ENCODE measurements at regions not wholly inside any gene's neighbourhood (a gene's known extent, or its start where the extent isn't known, plus 50 kb on each side); places are given as distances from the start of the nearest gene placed in this dataset.

DNA sequence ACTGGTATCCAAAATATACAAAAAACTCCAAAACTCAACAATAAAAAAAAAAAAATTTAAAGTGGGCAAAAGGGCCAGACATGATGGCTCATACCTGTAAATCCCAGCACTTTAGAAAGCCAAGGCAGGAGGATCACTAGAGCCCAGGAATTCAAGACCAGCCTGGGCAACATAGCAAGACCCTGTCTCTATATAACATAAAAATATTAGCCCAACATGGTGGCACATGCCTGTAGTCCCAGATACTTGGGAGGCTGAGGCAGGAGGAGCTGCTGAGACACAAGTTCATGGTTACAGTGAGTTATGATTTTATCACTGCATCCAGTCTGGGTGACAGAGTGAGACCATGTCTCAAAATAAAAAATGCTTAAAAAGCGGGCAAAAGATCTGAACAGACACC lies 121.0 kb upstream of the BEND6 start:
- Histone ChIP-seq H3K79me2 (ENCODE audit: insufficient read depth, low read length) (peaks cover 96% of the 10 kb centered on the region), H3K27ac (ENCODE audit: low read depth, low read length) (no peak overlapping the region), H3K36me3 (ENCODE audit: insufficient read depth, low read length) (no peaks in the 10 kb centered on the region), H3K4me3 (ENCODE audit: insufficient read depth, low read length) (no peak overlapping the region), H3K9me3 (ENCODE audit: low read depth, low read length) (no peaks in the 10 kb centered on the region), H4K20me1 (ENCODE audit: insufficient read depth, low read length) (peaks cover 25% of the 10 kb centered on the region), H2AFZ (ENCODE audit: low read length) (no peak overlapping the region), H3K4me2 (ENCODE audit: insufficient read depth, low read length) (no peak overlapping the region), H3K4me1 (ENCODE audit: insufficient read depth, low read length) (peaks cover 5% of the 10 kb centered on the region), H3K27me3 (ENCODE audit: insufficient read depth, low read length) (no peaks in the 10 kb centered on the region)
- TF ChIP-seq, protein P1, sequence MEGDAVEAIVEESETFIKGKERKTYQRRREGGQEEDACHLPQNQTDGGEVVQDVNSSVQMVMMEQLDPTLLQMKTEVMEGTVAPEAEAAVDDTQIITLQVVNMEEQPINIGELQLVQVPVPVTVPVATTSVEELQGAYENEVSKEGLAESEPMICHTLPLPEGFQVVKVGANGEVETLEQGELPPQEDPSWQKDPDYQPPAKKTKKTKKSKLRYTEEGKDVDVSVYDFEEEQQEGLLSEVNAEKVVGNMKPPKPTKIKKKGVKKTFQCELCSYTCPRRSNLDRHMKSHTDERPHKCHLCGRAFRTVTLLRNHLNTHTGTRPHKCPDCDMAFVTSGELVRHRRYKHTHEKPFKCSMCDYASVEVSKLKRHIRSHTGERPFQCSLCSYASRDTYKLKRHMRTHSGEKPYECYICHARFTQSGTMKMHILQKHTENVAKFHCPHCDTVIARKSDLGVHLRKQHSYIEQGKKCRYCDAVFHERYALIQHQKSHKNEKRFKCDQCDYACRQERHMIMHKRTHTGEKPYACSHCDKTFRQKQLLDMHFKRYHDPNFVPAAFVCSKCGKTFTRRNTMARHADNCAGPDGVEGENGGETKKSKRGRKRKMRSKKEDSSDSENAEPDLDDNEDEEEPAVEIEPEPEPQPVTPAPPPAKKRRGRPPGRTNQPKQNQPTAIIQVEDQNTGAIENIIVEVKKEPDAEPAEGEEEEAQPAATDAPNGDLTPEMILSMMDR (IDR thresholded peaks at IDR 0.05; ENCODE audit: extremely low read depth, low read depth, low read length): no peak
- no peak for DNase-seq (ENCODE audit: insufficient read length, low spot score, missing footprints)

DNA sequence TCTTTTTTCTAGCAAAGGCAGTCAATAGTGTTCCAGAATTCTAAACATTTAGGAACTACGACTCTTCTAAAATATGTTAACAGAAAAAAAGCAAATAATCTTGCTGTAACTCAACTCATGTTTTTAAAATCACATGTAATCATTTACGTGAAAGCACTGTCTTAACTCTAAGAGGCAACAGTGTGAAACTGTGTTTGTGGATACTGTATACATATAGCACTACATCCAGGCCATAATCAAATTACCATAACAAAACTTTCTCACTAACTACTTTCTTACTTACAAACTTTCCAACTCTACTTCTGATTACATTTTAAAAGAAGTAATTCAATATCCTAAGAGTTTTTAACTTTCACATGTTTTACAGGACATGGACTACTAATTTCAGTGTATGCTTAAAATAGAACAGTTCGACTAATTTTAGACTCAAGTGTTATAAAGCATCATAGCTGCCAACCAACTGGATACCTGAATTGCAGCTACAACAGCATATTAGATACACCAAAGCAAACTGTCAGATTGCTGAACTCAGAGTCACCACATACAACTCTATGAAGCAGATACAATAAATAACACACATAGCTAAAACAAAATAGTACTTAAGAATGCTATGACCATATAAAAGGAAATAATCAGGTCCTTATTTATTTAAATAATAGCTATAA lies 121.6 kb upstream of the BEND6 start:
- H3K4me3 ChIP-seq (ENCODE audit: insufficient read depth, low read length): no peak overlapping the region
- H3K36me3 ChIP-seq (ENCODE audit: insufficient read depth, low read length): no peaks in the 10 kb centered on the region
- H4K20me1 ChIP-seq (ENCODE audit: insufficient read depth, low read length): peaks cover 29% of the 10 kb centered on the region
- no peaks in the 10 kb centered on the region for H3K9me3 ChIP-seq (ENCODE audit: low read depth, low read length)
- H2AFZ ChIP-seq (ENCODE audit: low read length): no peak overlapping the region
- H3K79me2 ChIP-seq (ENCODE audit: insufficient read depth, low read length): peaks cover 96% of the 10 kb centered on the region
- no peak overlapping the region for H3K27ac ChIP-seq (ENCODE audit: low read depth, low read length)
- H3K4me2 ChIP-seq (ENCODE audit: insufficient read depth, low read length): no peak overlapping the region
- TF ChIP-seq, protein P1 (IDR thresholded peaks at IDR 0.05; ENCODE audit: extremely low read depth, low read depth, low read length): no peak
- H3K27me3 ChIP-seq (ENCODE audit: insufficient read depth, low read length): no peaks in the 10 kb centered on the region
- DNase-seq (ENCODE audit: insufficient read length, low spot score, missing footprints): no peak
- peaks cover 4% of the 10 kb centered on the region for H3K4me1 ChIP-seq (ENCODE audit: insufficient read depth, low read length)

DNA sequence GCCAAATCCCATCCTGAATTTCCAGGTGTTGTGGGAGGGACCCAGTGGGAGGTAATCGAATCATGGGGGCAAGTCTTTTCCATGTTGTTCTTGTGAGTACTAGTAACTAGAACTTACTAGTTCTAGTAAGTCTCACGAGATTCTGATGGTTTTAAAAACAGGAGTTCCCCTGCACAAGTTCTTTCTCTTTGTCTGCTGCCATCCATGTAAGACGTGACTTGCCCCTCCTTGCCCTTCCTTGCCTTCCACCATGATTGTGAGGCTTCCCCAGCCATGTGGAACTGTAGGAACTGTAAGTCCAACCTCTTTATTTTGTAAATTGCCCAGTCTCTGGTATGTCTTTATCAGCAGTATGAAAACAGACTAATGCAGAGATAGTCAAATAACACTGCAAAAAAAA lies 122.7 kb upstream of the BEND6 start:
- DNase-seq (ENCODE audit: insufficient read length, low spot score, missing footprints): no peak
- H3K4me1 ChIP-seq (ENCODE audit: insufficient read depth, low read length): peaks cover 8% of the 10 kb centered on the region
- peaks cover 96% of the 10 kb centered on the region for H3K79me2 ChIP-seq (ENCODE audit: insufficient read depth, low read length)
- no peaks in the 10 kb centered on the region for H3K27me3 ChIP-seq (ENCODE audit: insufficient read depth, low read length)
- TF ChIP-seq, protein P1 (IDR thresholded peaks at IDR 0.05; ENCODE audit: extremely low read depth, low read depth, low read length): no peak
- H3K36me3 ChIP-seq (ENCODE audit: insufficient read depth, low read length): no peaks in the 10 kb centered on the region
- no peak overlapping the region for H3K4me2 ChIP-seq (ENCODE audit: insufficient read depth, low read length)
- no peak overlapping the region for H3K27ac ChIP-seq (ENCODE audit: low read depth, low read length)
- H2AFZ ChIP-seq (ENCODE audit: low read length): no peak overlapping the region
- H3K4me3 ChIP-seq (ENCODE audit: insufficient read depth, low read length): no peak overlapping the region
- H3K9me3 ChIP-seq (ENCODE audit: low read depth, low read length): no peaks in the 10 kb centered on the region
- peaks cover 32% of the 10 kb centered on the region for H4K20me1 ChIP-seq (ENCODE audit: insufficient read depth, low read length)

DNA sequence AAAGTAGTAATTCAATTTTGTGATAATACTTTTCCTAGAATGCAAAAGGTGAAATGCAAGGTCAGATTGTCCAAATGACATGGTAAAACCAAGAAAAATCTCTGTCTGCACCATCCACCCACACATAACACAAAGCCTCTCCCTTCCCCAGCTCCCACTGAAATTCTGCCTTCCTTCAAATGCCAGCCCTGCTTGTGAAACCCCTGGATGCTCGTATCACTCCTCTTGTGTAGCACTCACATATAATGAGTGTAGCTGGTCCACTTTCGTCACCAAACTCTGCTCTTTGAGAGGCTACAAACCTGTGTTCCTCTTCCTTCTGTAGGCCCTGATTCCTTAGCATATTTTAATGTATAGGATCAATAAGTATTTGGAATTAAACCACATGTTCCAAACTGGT lies 123.6 kb upstream of the BEND6 start:
- H3K79me2 ChIP-seq (ENCODE audit: insufficient read depth, low read length): peaks cover 99% of the 10 kb centered on the region
- H3K4me3 ChIP-seq (ENCODE audit: insufficient read depth, low read length): no peak overlapping the region
- no peak overlapping the region for H2AFZ ChIP-seq (ENCODE audit: low read length)
- H3K27me3 ChIP-seq (ENCODE audit: insufficient read depth, low read length): no peaks in the 10 kb centered on the region
- no peaks in the 10 kb centered on the region for H3K36me3 ChIP-seq (ENCODE audit: insufficient read depth, low read length)
- H3K9me3 ChIP-seq (ENCODE audit: low read depth, low read length): no peaks in the 10 kb centered on the region
- no peak overlapping the region for H3K4me2 ChIP-seq (ENCODE audit: insufficient read depth, low read length)
- H3K27ac ChIP-seq (ENCODE audit: low read depth, low read length): no peak overlapping the region
- peaks cover 8% of the 10 kb centered on the region for H3K4me1 ChIP-seq (ENCODE audit: insufficient read depth, low read length)
- TF ChIP-seq, protein P1 (IDR thresholded peaks at IDR 0.05; ENCODE audit: extremely low read depth, low read depth, low read length): no peak
- no peak for DNase-seq (ENCODE audit: insufficient read length, low spot score, missing footprints)
- H4K20me1 ChIP-seq (ENCODE audit: insufficient read depth, low read length): peaks cover 37% of the 10 kb centered on the region

Measured in osteoblast (primary cell).